HepG2 (cell line): ENCODE measurements at regions not wholly inside any gene's neighbourhood (a gene's known extent, or its start where the extent isn't known, plus 50 kb on each side); places are given as distances from the start of the nearest gene placed in this dataset.
A peak's percentile ranks its signal among the peaks of the same experiment; 100 is the strongest.

Experiments
- ATAC-seq: fragments of 200-7000 bp; cut with Tn5 transposase; 3 replicates; pipeline ENCODE4 v1.9.1; 2020; ENCODE audit warnings: mild to moderate bottlenecking, moderate library complexity
- BruUV-seq: library from RNA; stranded (reverse); fragments of 400-500 nt; replicated peaks from 2 replicates; lab custom pipeline; 2021; lab: Mats Ljungman, UMichigan
- CTCF ChIA-PET: fragments of 300-600 bp; formaldehyde crosslinking; extraction: SDS; loops from one replicate; lab custom pipeline; 2021; ENCODE audit warnings: low total read pairs, inconsistent platforms, low intra/inter-chr PET ratio; lab: Yijun Ruan, JAX
- POLR2A ChIA-PET: fragments of 350-600 bp; sonication (Branson Sonifier 250); formaldehyde crosslinking; loops from one replicate; lab custom pipeline; 2020; ENCODE audit warnings: antibody characterized with exemption, inconsistent platforms; lab: Yijun Ruan, JAX
- DNase-seq: peaks from one replicate; pipeline ENCODE4 v3.0.0-alpha.2; 2015; ENCODE audit warnings: low spot score
- FAIRE-seq: peaks from 3 replicates; lab custom pipeline; 2011; peaks lifted over from hg19 to GRCh38; lab: Jason Lieb, UNC
- H2AFZ ChIP-seq: one replicate; pipeline ENCODE4 v1.6.1; 2011; ENCODE audit warnings: low read length, inconsistent platforms
- H3K27ac ChIP-seq: fragments of 300-600 bp; 3 replicates; pipeline ENCODE4 v1.8.0; 2011; ENCODE audit warnings: mixed run types, mild to moderate bottlenecking, mixed read lengths, low read length, inconsistent platforms; ENCODE audit not compliant: insufficient read depth; ENCODE audit errors: extremely low read length
- H3K27me3 ChIP-seq, 2 experiments: fragments of 200-600 bp in 1 of 2; 2 replicates in 1 of 2; 3 replicates in 1 of 2; pipeline versions ENCODE4 v1.6.0 to v1.8.0; 2011; ENCODE audit warnings: low read length in 2 of 2, mild to moderate bottlenecking in 2 of 2, moderate library complexity in 2 of 2, inconsistent platforms in 1 of 2; ENCODE audit not compliant: insufficient read depth in 2 of 2, control insufficient read depth in 1 of 2
- H3K36me3 ChIP-seq, 2 experiments: fragments of 200-600 bp in 1 of 2; replicated peaks in 1 of 2; 2 replicates in 1 of 2; 3 replicates in 1 of 2; pipeline versions ENCODE4 v1.5.1 to v1.8.0; 2011; ENCODE audit warnings: low read length in 2 of 2, inconsistent platforms in 1 of 2; ENCODE audit not compliant: insufficient read depth in 2 of 2, control insufficient read depth in 1 of 2
- H3K4me1 ChIP-seq: 2 replicates; pipeline ENCODE4 v1.5.1; 2012; ENCODE audit warnings: low read length, inconsistent platforms; ENCODE audit not compliant: insufficient read depth
- H3K4me2 ChIP-seq: 2 replicates; pipeline ENCODE4 v1.6.0; 2011; ENCODE audit warnings: low read depth, low read length, inconsistent platforms
- H3K4me3 ChIP-seq, 3 experiments: fragments of 200-600 bp in 1 of 3; sonication (generic), shearing (Covaris generic) in 1 of 3; replicated peaks in 1 of 3; 2 replicates each; pipeline ENCODE4 v1.5.1; 2011 to 2016; ENCODE audit warnings: low read length in 3 of 3, inconsistent platforms in 2 of 3, low read depth in 2 of 3, mild to moderate bottlenecking in 2 of 3, control low read depth in 1 of 3, mixed read lengths in 1 of 3; ENCODE audit not compliant: insufficient read depth in 1 of 3
- H3K79me2 ChIP-seq: one replicate; pipeline ENCODE4 v1.6.1; 2011; ENCODE audit warnings: low read length, inconsistent platforms; ENCODE audit not compliant: insufficient read depth
- H3K9ac ChIP-seq: 2 replicates; pipeline ENCODE4 v1.6.0; 2011; ENCODE audit warnings: mild to moderate bottlenecking, low read depth, low read length, inconsistent platforms; ENCODE audit not compliant: insufficient read depth
- H3K9me3 ChIP-seq: 2 replicates; pipeline ENCODE4 v1.5.1; 2012; ENCODE audit warnings: mild to moderate bottlenecking, low read length
- H4K20me1 ChIP-seq: 2 replicates; pipeline ENCODE4 v1.6.0; 2011; ENCODE audit warnings: inconsistent platforms, mild to moderate bottlenecking, low read length, moderate library complexity; ENCODE audit not compliant: insufficient read depth
- ADNP ChIP-seq: sonication (generic); formaldehyde crosslinking; IDR thresholded peaks from 2 replicates; pipeline ENCODE4 v1.4.0; 2020; ENCODE audit warnings: missing genetic modification reagents
- GPBP1L1 ChIP-seq: sonication (generic); formaldehyde crosslinking; IDR thresholded peaks from 2 replicates; pipeline ENCODE4 v1.5.0; 2020; ENCODE audit warnings: mild to moderate bottlenecking, missing genetic modification reagents
- MED8 ChIP-seq: sonication (generic); formaldehyde crosslinking; IDR thresholded peaks from 2 replicates; pipeline ENCODE4 v1.8.1; 2023; ENCODE audit warnings: mild to moderate bottlenecking, missing genetic modification reagents; ENCODE audit not compliant: insufficient replicate concordance
- NR3C1 ChIP-seq: sonication (generic); formaldehyde crosslinking; IDR thresholded peaks from 2 replicates; pipeline ENCODE4 v1.4.0; 2020; ENCODE audit warnings: missing genetic modification reagents
- PHF5A ChIP-seq: IDR thresholded peaks from one replicate; pipeline ENCODE4 v1.6.1; 2018; ENCODE audit warnings: low read depth, missing genetic modification reagents; ENCODE audit not compliant: unreplicated experiment
- SMC3 ChIP-seq: IDR thresholded peaks from 2 replicates; pipeline ENCODE4 v1.6.1; 2011; ENCODE audit warnings: low read length, improper control_type of control experiment
- SNAI1 ChIP-seq: sonication (generic); formaldehyde crosslinking; IDR thresholded peaks from 2 replicates; pipeline ENCODE4 v1.5.0; 2020; ENCODE audit warnings: mild to moderate bottlenecking, missing genetic modification reagents, borderline replicate concordance
- TFE3 ChIP-seq: IDR thresholded peaks from 2 replicates; pipeline ENCODE4 v1.6.1; 2016
- ZNF329 ChIP-seq: sonication (generic); formaldehyde crosslinking; IDR thresholded peaks from 2 replicates; pipeline ENCODE4 v1.9.0; 2021; ENCODE audit warnings: low read depth, mild to moderate bottlenecking, missing genetic modification reagents
- ZNF652 ChIP-seq: IDR thresholded peaks from 2 replicates; pipeline ENCODE4 v1.6.1; 2016; ENCODE audit warnings: low read depth, borderline replicate concordance
- WGBS: methylation state at CpG from one replicate; pipeline ENCODE4 v1.1.6; 2017; ENCODE audit warnings: low lambda C conversion rate; 5-methylcytosine and 5-hydroxymethylcytosine counted together
- in situ Hi-C: cut with HindIII; loops from 2 replicates; pipeline ENCODE4 v1.10.0; 2017; ENCODE audit warnings: low pct_unique_long_range_greater_than_20kb; ENCODE audit not compliant: extremely low pct_ligation_motif_present
- intact Hi-C: fragments of 100-400 bp; cut with micrococcal nuclease; formaldehyde crosslinking; loops from one replicate; pipeline ENCODE4 v1.10.0; 2022; ENCODE audit not compliant: unreplicated experiment
- TF ChIP-seq, protein P1 (sequence below), 2 experiments: fragments of 450-650 bp in 1 of 2; sonication (generic) in 1 of 2; formaldehyde crosslinking in 1 of 2; IDR thresholded peaks; 2 replicates each; pipeline versions ENCODE4 v1.6.1 to v1.8.0; 2016 to 2022; ENCODE audit warnings: antibody characterized with exemption in 1 of 2, mild to moderate bottlenecking in 1 of 2, missing genetic modification reagents in 1 of 2

DNA sequence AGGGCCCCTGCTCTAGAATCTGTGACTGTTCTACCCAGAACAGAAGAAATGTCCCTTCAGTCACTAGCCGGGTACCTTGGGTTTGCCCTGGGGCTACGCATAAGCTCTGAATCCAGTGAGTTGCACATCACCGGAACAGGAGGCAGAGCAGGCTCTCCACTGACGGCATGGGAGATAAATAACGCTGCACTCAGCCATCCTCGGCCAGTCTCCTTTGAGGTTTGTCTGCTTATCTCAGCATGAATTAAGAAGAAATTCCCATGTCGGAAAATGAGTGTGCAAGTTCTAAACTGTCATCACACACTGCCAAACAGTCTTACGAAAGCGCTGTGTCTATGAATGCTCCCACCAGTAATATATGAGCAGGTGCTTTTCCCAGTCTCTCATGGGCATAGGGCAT is 90.8 kb downstream of the FAM50B start:
- CTCF ChIA-PET: no interaction called here
- H2AFZ ChIP-seq: no peak overlapping the region
- POLR2A ChIA-PET: no interaction called here
- H3K79me2 ChIP-seq: no peaks in the 10 kb centered on the region
- no peak overlapping the region for H3K4me2 ChIP-seq
- peak; percentile 35 for ATAC-seq
- no peaks in the 10 kb centered on the region for H4K20me1 ChIP-seq
- H3K36me3 ChIP-seq: no peaks in the 10 kb centered on the region
- BruUV-seq: no TSS peak
- no peaks in the 10 kb centered on the region for H3K4me1 ChIP-seq
- WGBS: 45% methylated on average over 9 of the region's 9 CpGs
- FAIRE-seq: no peak
- TF ChIP-seq, protein P1, sequence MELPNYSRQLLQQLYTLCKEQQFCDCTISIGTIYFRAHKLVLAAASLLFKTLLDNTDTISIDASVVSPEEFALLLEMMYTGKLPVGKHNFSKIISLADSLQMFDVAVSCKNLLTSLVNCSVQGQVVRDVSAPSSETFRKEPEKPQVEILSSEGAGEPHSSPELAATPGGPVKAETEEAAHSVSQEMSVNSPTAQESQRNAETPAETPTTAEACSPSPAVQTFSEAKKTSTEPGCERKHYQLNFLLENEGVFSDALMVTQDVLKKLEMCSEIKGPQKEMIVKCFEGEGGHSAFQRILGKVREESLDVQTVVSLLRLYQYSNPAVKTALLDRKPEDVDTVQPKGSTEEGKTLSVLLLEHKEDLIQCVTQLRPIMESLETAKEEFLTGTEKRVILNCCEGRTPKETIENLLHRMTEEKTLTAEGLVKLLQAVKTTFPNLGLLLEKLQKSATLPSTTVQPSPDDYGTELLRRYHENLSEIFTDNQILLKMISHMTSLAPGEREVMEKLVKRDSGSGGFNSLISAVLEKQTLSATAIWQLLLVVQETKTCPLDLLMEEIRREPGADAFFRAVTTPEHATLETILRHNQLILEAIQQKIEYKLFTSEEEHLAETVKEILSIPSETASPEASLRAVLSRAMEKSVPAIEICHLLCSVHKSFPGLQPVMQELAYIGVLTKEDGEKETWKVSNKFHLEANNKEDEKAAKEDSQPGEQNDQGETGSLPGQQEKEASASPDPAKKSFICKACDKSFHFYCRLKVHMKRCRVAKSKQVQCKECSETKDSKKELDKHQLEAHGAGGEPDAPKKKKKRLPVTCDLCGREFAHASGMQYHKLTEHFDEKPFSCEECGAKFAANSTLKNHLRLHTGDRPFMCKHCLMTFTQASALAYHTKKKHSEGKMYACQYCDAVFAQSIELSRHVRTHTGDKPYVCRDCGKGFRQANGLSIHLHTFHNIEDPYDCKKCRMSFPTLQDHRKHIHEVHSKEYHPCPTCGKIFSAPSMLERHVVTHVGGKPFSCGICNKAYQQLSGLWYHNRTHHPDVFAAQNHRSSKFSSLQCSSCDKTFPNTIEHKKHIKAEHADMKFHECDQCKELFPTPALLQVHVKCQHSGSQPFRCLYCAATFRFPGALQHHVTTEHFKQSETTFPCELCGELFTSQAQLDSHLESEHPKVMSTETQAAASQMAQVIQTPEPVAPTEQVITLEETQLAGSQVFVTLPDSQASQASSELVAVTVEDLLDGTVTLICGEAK (IDR thresholded peaks at IDR 0.05): no peak
- TF ChIP-seq, protein P1 (CRISPR knock-in tag; IDR thresholded peaks at IDR 0.05): no peak
- TF ChIP-seq MED8: no peak
- TF ChIP-seq ZNF652 (CRISPR knock-in tag): no peak
- TF ChIP-seq GPBP1L1 (CRISPR knock-in tag): no peak
- TF ChIP-seq NR3C1 (CRISPR knock-in tag): no peak
- no peak for TF ChIP-seq SMC3
- TF ChIP-seq ZNF329: no peak
- TF ChIP-seq ADNP (CRISPR knock-in tag): no peak
- TF ChIP-seq PHF5A (CRISPR knock-in tag): no peak
- no peak for TF ChIP-seq SNAI1 (CRISPR knock-in tag)
- no peak for TF ChIP-seq TFE3 (CRISPR knock-in tag)
- TF ChIP-seq, all 625 proteins: peak for 0
- Histone ChIP-seq H3K4me3 (no peak overlapping the region), H3K27ac (no peak overlapping the region), H3K9me3 (no peaks in the 10 kb centered on the region), H3K9ac (no peak overlapping the region), H3K27me3 (peaks cover 0 to 49% of the 10 kb centered on the region in 2 experiments; a peak in 4 of 5 replicates)
- no peak for DNase-seq
- intact Hi-C loops (no loop called here), in situ Hi-C loops (no loop called here)
